Ovary (tissue), 7 donors: ENCODE measurements at regions not wholly inside any gene's neighbourhood (a gene's known extent, or its start where the extent isn't known, plus 50 kb on each side); places are given as distances from the start of the nearest gene placed in this dataset.

Experiments used
- DNase-seq, 5 donors: peaks; one replicate each; pipeline ENCODE4 v3.0.0-alpha.2; 2019 to 2020
- H3K27ac ChIP-seq, 2 donors: fragments of 200-600 bp; one replicate each; pipeline versions ENCODE4 v1.5.1 to v1.8.0; 2019 to 2022
- H3K27me3 ChIP-seq: fragments of 200-600 bp; one replicate; pipeline ENCODE4 v1.8.0; 2022
- H3K36me3 ChIP-seq: fragments of 200-600 bp; sonication (generic); one replicate; pipeline ENCODE4 v1.5.1; 2019
- H3K4me1 ChIP-seq: one replicate; pipeline ENCODE4 v1.8.1; 2013; ENCODE audit warnings: mild to moderate bottlenecking, moderate library complexity; ENCODE audit not compliant: insufficient read depth
- H3K4me3 ChIP-seq: fragments of 200-600 bp; sonication (generic); one replicate; pipeline ENCODE4 v1.5.1; 2017
- H3K9me3 ChIP-seq, 2 donors: fragments of 200-600 bp in 1 of 2; sonication (generic) in 1 of 2; one replicate each; pipeline versions ENCODE4 v1.5.1 to v1.8.1; 2013 to 2019; ENCODE audit warnings: mild to moderate bottlenecking in 1 of 2, moderate library complexity in 1 of 2
- CTCF ChIP-seq, 3 donors: fragments of 450-650 bp in 2 of 3; fragments of 200-600 bp in 1 of 3; IDR thresholded peaks; one replicate each; pipeline versions ENCODE4 v1.5.1 to v1.8.0; 2016 to 2022; ENCODE audit warnings: antibody characterized with exemption in 3 of 3, mild to moderate bottlenecking in 1 of 3
- EP300 ChIP-seq: sonication (generic); formaldehyde crosslinking; IDR thresholded peaks from one replicate; pipeline ENCODE4 v1.6.1; 2017; ENCODE audit warnings: antibody characterized with exemption
- POLR2A ChIP-seq: fragments of 450-650 bp; IDR thresholded peaks from one replicate; pipeline ENCODE4 v1.6.1; 2017; ENCODE audit warnings: antibody characterized with exemption, mild to moderate bottlenecking, moderate library complexity
- WGBS, 3 donors: extraction: QIAGEN DNeasy Blood & Tissue Kit in 1 of 3; methylation state at CpG; one replicate each; pipeline versions ENCODE4 v1.1.5 to v1.1.7; 2013 to 2017; 5-methylcytosine and 5-hydroxymethylcytosine counted together
- intact Hi-C, 4 donors: fragments of 100-400 bp; cut with DNase I; formaldehyde crosslinking; loops; one replicate each; pipeline versions ENCODE4 v1.11.0 to v1.15.1; 2022 to 2023
- donor health status: DM: no; HTN: no; CAD: no; lungs with moderate emphysema.
- donor health status: DM: no; HTN: no; CAD: no.
- donor health status: Bipolar disorder and iron deficiency.
- donor health status: DM: no; HTN: no; CAD: no.
- donor health status: DM: yes; HTN: yes; CAD: no.

- Histone ChIP-seq H3K4me1 (no peaks in the 10 kb centered on the region), H3K36me3 (no peaks in the 10 kb centered on the region), H3K27me3 (no peaks in the 10 kb centered on the region), H3K9me3 (no peaks in the 10 kb centered on the region), H3K4me3 (no peak overlapping the region), H3K27ac (no peak overlapping the region)
- intact Hi-C loops = no loop called here
- WGBS, 3 donors = 36 to 48% (median 38%) methylated on average over 7 of the region's 7 CpGs
- DNase-seq = no peak
- no peak for TF ChIP-seq EP300
- no peak for TF ChIP-seq CTCF (IDR thresholded peaks at IDR 0.05)
- TF ChIP-seq POLR2A = no peak
Observed at GRCh38 chr1:14253676-14254075, 344.8 kb upstream of the KAZN start.

GRCh38 chr1:14254251-14254650 is 344.2 kb upstream of the KAZN start:
- no peak overlapping the region for H3K27ac ChIP-seq
- H3K36me3 ChIP-seq = no peaks in the 10 kb centered on the region
- no peaks in the 10 kb centered on the region for H3K9me3 ChIP-seq
- H3K4me1 ChIP-seq = no peaks in the 10 kb centered on the region
- no peaks in the 10 kb centered on the region for H3K27me3 ChIP-seq
- DNase-seq = no peak
- no peak overlapping the region for H3K4me3 ChIP-seq
- intact Hi-C loops = no loop called here
- TF ChIP-seq CTCF (IDR thresholded peaks at IDR 0.05) (no peak), EP300 (no peak), POLR2A (no peak)
- WGBS, 3 donors = 10 to 14% (median 12%) methylated on average over 6 of the region's 6 CpGs

- Histone ChIP-seq H3K27ac (no peak overlapping the region), H3K9me3 (no peaks in the 10 kb centered on the region), H3K4me1 (peaks cover 4% of the 10 kb centered on the region), H3K27me3 (no peaks in the 10 kb centered on the region), H3K4me3 (no peak overlapping the region), H3K36me3 (no peaks in the 10 kb centered on the region)
- WGBS, 3 donors = 82 to 95% (median 91%) methylated on average over 3 of the region's 3 CpGs
- TF ChIP-seq POLR2A (no peak), CTCF (IDR thresholded peaks at IDR 0.05) (no peak), EP300 (no peak)
- intact Hi-C loops = no loop called here
- DNase-seq = no peak
Observed at GRCh38 chr1:14255233-14255632, 343.3 kb upstream of the KAZN start.

GRCh38 chr1:14255711-14256110 is 342.8 kb upstream of the KAZN start:
- H3K4me1 ChIP-seq = peaks cover 4% of the 10 kb centered on the region
- no peaks in the 10 kb centered on the region for H3K36me3 ChIP-seq
- no peak for DNase-seq
- no peak overlapping the region for H3K4me3 ChIP-seq
- TF ChIP-seq EP300 (no peak), POLR2A (no peak), CTCF (IDR thresholded peaks at IDR 0.05) (no peak)
- 67 to 79% (median 73%) methylated on average over 2 of the region's 2 CpGs for WGBS, 3 donors
- H3K9me3 ChIP-seq = no peaks in the 10 kb centered on the region
- H3K27ac ChIP-seq = no peak overlapping the region
- no peaks in the 10 kb centered on the region for H3K27me3 ChIP-seq
- intact Hi-C loops = no loop called here
